Nephron (organoid): ENCODE measurements at regions not wholly inside any gene's neighbourhood (a gene's known extent, or its start where the extent isn't known, plus 50 kb on each side); places are given as distances from the start of the nearest gene placed in this dataset.

Experiments
- H3K27ac Mint-ChIP-seq, 3 experiments: 2 replicates each; pipeline ENCODE4 v1.8.0; 2020; ENCODE audit warnings: mixed read lengths in 3 of 3, mild to moderate bottlenecking in 2 of 3, moderate library complexity in 1 of 3
- H3K27me3 Mint-ChIP-seq: 2 replicates; pipeline ENCODE4 v1.8.0; 2021; ENCODE audit warnings: low read depth, mild to moderate bottlenecking, moderate library complexity, mixed read lengths
- H3K36me3 Mint-ChIP-seq: 2 replicates; pipeline ENCODE4 v1.8.0; 2020; ENCODE audit warnings: low read depth, mixed read lengths
- H3K4me1 Mint-ChIP-seq: 2 replicates; pipeline ENCODE4 v1.8.0; 2020; ENCODE audit warnings: mixed read lengths
- H3K4me3 Mint-ChIP-seq, 3 experiments: 2 replicates each; pipeline ENCODE4 v1.8.0; 2020; ENCODE audit warnings: mild to moderate bottlenecking in 3 of 3, mixed read lengths in 3 of 3, moderate library complexity in 2 of 3
- H3K9me3 Mint-ChIP-seq: 2 replicates; pipeline ENCODE4 v1.8.0; 2020; ENCODE audit warnings: mixed read lengths
- CTCF ChIP-seq, 3 experiments: fragments of 200-600 bp; sonication (generic); IDR thresholded peaks; one replicate each; pipeline ENCODE4 v1.5.0; 2021; ENCODE audit warnings: antibody characterized with exemption in 3 of 3; ENCODE audit not compliant: unreplicated experiment in 3 of 3

- H3K27ac Mint-ChIP-seq: no peak overlapping the region
- no peak overlapping the region for H3K4me3 Mint-ChIP-seq
- no peaks in the 10 kb centered on the region for H3K36me3 Mint-ChIP-seq
- no peak for TF ChIP-seq CTCF (IDR thresholded peaks at IDR 0.05; ENCODE audit: unreplicated experiment in 3 of 3)
- no peaks in the 10 kb centered on the region for H3K4me1 Mint-ChIP-seq
- H3K9me3 Mint-ChIP-seq: no peaks in the 10 kb centered on the region
- H3K27me3 Mint-ChIP-seq: peaks cover 3% of the 10 kb centered on the region
These were observed 396.5 kb upstream of the TSHZ3 start for GRCh38 chr19:31745731-31746130.

GRCh38 chr19:31749231-31749630 lies 400.0 kb upstream of the TSHZ3 start:
- no peaks in the 10 kb centered on the region for H3K4me1 Mint-ChIP-seq
- H3K9me3 Mint-ChIP-seq: no peaks in the 10 kb centered on the region
- H3K4me3 Mint-ChIP-seq: no peak overlapping the region
- no peaks in the 10 kb centered on the region for H3K36me3 Mint-ChIP-seq
- H3K27ac Mint-ChIP-seq: no peak overlapping the region
- TF ChIP-seq CTCF (IDR thresholded peaks at IDR 0.05; ENCODE audit: unreplicated experiment in 3 of 3): no peak
- peaks cover 3% of the 10 kb centered on the region for H3K27me3 Mint-ChIP-seq

- Mint-ChIP-seq H3K4me1 (no peaks in the 10 kb centered on the region), H3K27ac (no peak overlapping the region), H3K36me3 (no peaks in the 10 kb centered on the region), H3K4me3 (no peak overlapping the region), H3K27me3 (peaks cover 8% of the 10 kb centered on the region), H3K9me3 (peaks cover 8% of the 10 kb centered on the region)
- TF ChIP-seq CTCF (IDR thresholded peaks at IDR 0.05; ENCODE audit: unreplicated experiment in 3 of 3): no peak
These were observed 410.1 kb upstream of the TSHZ3 start for GRCh38 chr19:31759359-31759758.

- H3K4me3 Mint-ChIP-seq: no peak overlapping the region
- peaks cover 5% of the 10 kb centered on the region for H3K27me3 Mint-ChIP-seq
- no peak overlapping the region for H3K27ac Mint-ChIP-seq
- no peaks in the 10 kb centered on the region for H3K4me1 Mint-ChIP-seq
- H3K9me3 Mint-ChIP-seq: peaks cover 15% of the 10 kb centered on the region
- H3K36me3 Mint-ChIP-seq: no peaks in the 10 kb centered on the region
- no peak for TF ChIP-seq CTCF (IDR thresholded peaks at IDR 0.05; ENCODE audit: unreplicated experiment in 3 of 3)
These were observed 412.2 kb upstream of the TSHZ3 start for GRCh38 chr19:31761281-31761913.

GRCh38 chr19:31770223-31770622 lies 421.0 kb upstream of the TSHZ3 start:
- Mint-ChIP-seq H3K27ac (no peak overlapping the region), H3K9me3 (no peaks in the 10 kb centered on the region), H3K27me3 (peaks cover 4% of the 10 kb centered on the region), H3K4me3 (no peak overlapping the region), H3K36me3 (no peaks in the 10 kb centered on the region), H3K4me1 (no peaks in the 10 kb centered on the region)
- TF ChIP-seq CTCF (IDR thresholded peaks at IDR 0.05; ENCODE audit: unreplicated experiment in 3 of 3): no peak

GRCh38 chr19:31772915-31773314 lies 423.7 kb upstream of the TSHZ3 start:
- Mint-ChIP-seq H3K27ac (no peak overlapping the region), H3K4me1 (no peaks in the 10 kb centered on the region), H3K27me3 (peaks cover 4% of the 10 kb centered on the region), H3K36me3 (no peaks in the 10 kb centered on the region), H3K4me3 (no peak overlapping the region), H3K9me3 (no peaks in the 10 kb centered on the region)
- no peak for TF ChIP-seq CTCF (IDR thresholded peaks at IDR 0.05; ENCODE audit: unreplicated experiment in 3 of 3)
